LoVo (cell line): ENCODE measurements at regions not wholly inside any gene's neighbourhood (a gene's known extent, or its start where the extent isn't known, plus 50 kb on each side); places are given as distances from the start of the nearest gene placed in this dataset.
A peak's percentile ranks its signal among the peaks of the same experiment; 100 is the strongest.

Experiments
- DNase-seq: peaks from one replicate; pipeline ENCODE4 v3.0.0-alpha.2; 2016; ENCODE audit warnings: low spot score

- no peak for DNase-seq
These were observed 217.4 kb upstream of the EOMES start for GRCh38 chr3:27939521-27939920.

- DNase-seq: no peak
These were observed 217.8 kb upstream of the EOMES start for GRCh38 chr3:27939940-27940339.

- peak; percentile 7 for DNase-seq
These were observed 221.0 kb upstream of the EOMES start for GRCh38 chr3:27943106-27943505.

GRCh38 chr3:27945229-27945628 lies 223.1 kb upstream of the EOMES start:
- no peak for DNase-seq

- DNase-seq: peak; percentile 31
These were observed 238.0 kb upstream of the EOMES start for GRCh38 chr3:27960133-27960532.

- no peak for DNase-seq
These were observed 241.4 kb upstream of the EOMES start for GRCh38 chr3:27963519-27963918.

GRCh38 chr3:27971600-27971999 lies 249.5 kb upstream of the EOMES start:
- no peak for DNase-seq

- no peak for DNase-seq
These were observed 254.8 kb upstream of the EOMES start for GRCh38 chr3:27976933-27977332.

GRCh38 chr3:27978440-27978839 lies 256.3 kb upstream of the EOMES start:
- no peak for DNase-seq

- no peak for DNase-seq
These were observed 255.9 kb upstream of the CMC1 start for GRCh38 chr3:27985369-27986035.

GRCh38 chr3:27986234-27986879 lies 255.1 kb upstream of the CMC1 start:
- DNase-seq: no peak

GRCh38 chr3:27990324-27990723 lies 251.1 kb upstream of the CMC1 start:
- DNase-seq: no peak

- no peak for DNase-seq
These were observed 250.6 kb upstream of the CMC1 start for GRCh38 chr3:27990837-27991236.

GRCh38 chr3:27993051-27993450 lies 248.4 kb upstream of the CMC1 start:
- DNase-seq: no peak

- no peak for DNase-seq
These were observed 240.8 kb upstream of the CMC1 start for GRCh38 chr3:28000608-28001007.

GRCh38 chr3:28008235-28008634 lies 233.2 kb upstream of the CMC1 start:
- no peak for DNase-seq

- DNase-seq: no peak
These were observed 228.6 kb upstream of the CMC1 start for GRCh38 chr3:28012830-28013229.

- DNase-seq: no peak
These were observed 227.4 kb upstream of the CMC1 start for GRCh38 chr3:28013864-28014473.

GRCh38 chr3:28018925-28019718 lies 222.3 kb upstream of the CMC1 start:
- no peak for DNase-seq

GRCh38 chr3:28019740-28020139 lies 221.7 kb upstream of the CMC1 start:
- DNase-seq: no peak

GRCh38 chr3:28022916-28023315 lies 218.5 kb upstream of the CMC1 start:
- DNase-seq: peak; percentile 5

- no peak for DNase-seq
These were observed 212.9 kb upstream of the CMC1 start for GRCh38 chr3:28028554-28028953.
